Natural killer cell treated with Interleukin-12 subunit alpha and Interleukin-12 subunit beta and Interleukin-15 and Interleukin-18, amount 100 ng/mL, for 72 hours (primary cell): ENCODE measurements at regions not wholly inside any gene's neighbourhood (a gene's known extent, or its start where the extent isn't known, plus 50 kb on each side); places are given as distances from the start of the nearest gene placed in this dataset.

ENCODE experiments used
- ATAC-seq, 2 donors: fragments of 150-1000 bp; cut with Tn5 transposase in 1 of 2; sonication (Bioruptor Pico), chemical (Tn5 transposase) in 1 of 2; 2 replicates each; pipeline ENCODE4 v1.10.0; 2021
- DNase-seq: peaks from one replicate; pipeline ENCODE4 v3.0.0; 2022; ENCODE audit warnings: low spot score
- H3K27ac Mint-ChIP-seq, 2 donors: 1 replicate in 1 of 2; 2 replicates in 1 of 2; pipeline ENCODE4 v1.8.0; 2022; ENCODE audit warnings: mixed read lengths in 2 of 2, mild to moderate bottlenecking in 1 of 2, moderate library complexity in 1 of 2
- H3K27me3 Mint-ChIP-seq, 2 donors: 1 replicate in 1 of 2; 2 replicates in 1 of 2; pipeline ENCODE4 v1.8.0; 2022; ENCODE audit warnings: mixed read lengths in 2 of 2
- H3K36me3 Mint-ChIP-seq: one replicate; pipeline ENCODE4 v1.8.0; 2022; ENCODE audit warnings: mixed read lengths
- H3K4me1 Mint-ChIP-seq, 2 donors: 1 replicate in 1 of 2; 2 replicates in 1 of 2; pipeline ENCODE4 v1.8.0; 2022; ENCODE audit warnings: low read depth in 2 of 2, mixed read lengths in 2 of 2, mild to moderate bottlenecking in 1 of 2
- H3K4me3 Mint-ChIP-seq: one replicate; pipeline ENCODE4 v1.8.0; 2022; ENCODE audit warnings: mixed read lengths
- H3K9me3 Mint-ChIP-seq: 2 replicates; pipeline ENCODE4 v1.8.0; 2022; ENCODE audit warnings: mixed read lengths

DNA sequence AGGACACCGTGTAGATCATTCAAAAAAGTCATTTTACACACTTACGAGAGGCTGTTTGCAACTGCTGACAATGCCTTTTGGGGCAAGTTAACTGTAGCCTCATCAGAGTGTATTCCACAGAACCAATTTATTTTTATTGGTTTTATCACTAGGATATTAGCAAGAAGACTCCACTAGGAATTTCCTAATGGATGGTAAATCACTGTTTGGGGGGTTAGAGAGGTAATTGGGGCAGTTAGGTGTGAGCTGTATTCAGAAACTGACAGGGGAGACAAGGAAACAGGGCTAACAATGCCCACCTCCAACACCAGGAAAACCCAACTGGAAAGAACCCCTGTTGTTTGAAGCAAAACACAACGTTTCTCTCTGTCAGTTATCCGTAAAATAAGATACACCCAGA, 383.0 kb upstream of the SHH start:
- Mint-ChIP-seq H3K4me3 (no peak overlapping the region), H3K4me1 (no peaks in the 10 kb centered on the region), H3K36me3 (no peaks in the 10 kb centered on the region), H3K27ac (no peak overlapping the region), H3K9me3 (no peaks in the 10 kb centered on the region), H3K27me3 (peaks cover 5 to 6% of the 10 kb centered on the region in 2 donors)
- ATAC-seq = no peak
- no peak for DNase-seq

DNA sequence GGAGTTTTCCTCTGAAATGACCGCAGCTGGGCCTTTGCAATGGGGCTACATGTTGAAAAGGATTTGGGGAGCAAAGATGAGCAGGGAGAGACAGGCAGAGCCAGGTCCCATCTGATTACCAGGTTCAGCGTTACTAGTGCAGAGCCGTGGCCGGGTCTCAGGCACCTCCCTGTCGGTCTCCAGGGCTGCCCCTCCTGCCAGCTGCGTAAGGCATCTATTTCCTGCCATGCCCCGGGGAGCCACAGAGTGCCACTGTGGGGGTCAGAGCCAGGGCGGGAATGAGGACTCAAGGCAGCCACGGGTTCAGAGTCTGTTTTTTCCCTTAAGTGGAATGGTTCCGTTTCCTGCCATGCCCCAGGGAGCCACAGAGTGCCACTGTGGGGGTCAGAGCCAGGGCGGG, 382.6 kb upstream of the SHH start:
- Mint-ChIP-seq H3K4me3 (no peak overlapping the region), H3K27me3 (peaks cover 5 to 6% of the 10 kb centered on the region in 2 donors), H3K4me1 (no peaks in the 10 kb centered on the region), H3K36me3 (no peaks in the 10 kb centered on the region), H3K9me3 (no peaks in the 10 kb centered on the region), H3K27ac (no peak overlapping the region)
- DNase-seq (no peak), ATAC-seq (no peak)

DNA sequence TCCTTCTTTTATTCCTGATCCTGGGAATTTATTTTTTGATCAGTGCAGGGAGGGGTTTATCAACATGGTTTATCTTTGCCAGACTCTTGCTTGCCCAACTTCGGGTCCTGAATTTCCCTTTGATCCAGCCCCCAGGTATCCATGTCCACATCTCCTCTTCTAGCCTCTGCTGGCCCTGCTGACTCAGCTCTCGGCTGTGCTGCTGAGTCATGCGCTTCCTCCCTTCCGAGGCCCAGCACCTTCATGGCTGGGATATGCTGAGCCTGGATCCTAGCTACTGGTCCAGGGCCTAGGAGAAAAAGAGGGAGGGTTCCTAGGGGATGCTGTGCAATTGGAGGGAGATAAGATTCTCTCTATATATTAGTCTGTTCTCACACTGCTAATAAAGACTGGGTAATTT, 380.7 kb upstream of the SHH start:
- Mint-ChIP-seq H3K27me3 (peaks cover 0 to 6% of the 10 kb centered on the region in 2 donors), H3K27ac (no peak overlapping the region), H3K36me3 (no peaks in the 10 kb centered on the region), H3K4me1 (no peaks in the 10 kb centered on the region), H3K4me3 (no peak overlapping the region), H3K9me3 (no peaks in the 10 kb centered on the region)
- ATAC-seq = no peak
- DNase-seq = no peak

DNA sequence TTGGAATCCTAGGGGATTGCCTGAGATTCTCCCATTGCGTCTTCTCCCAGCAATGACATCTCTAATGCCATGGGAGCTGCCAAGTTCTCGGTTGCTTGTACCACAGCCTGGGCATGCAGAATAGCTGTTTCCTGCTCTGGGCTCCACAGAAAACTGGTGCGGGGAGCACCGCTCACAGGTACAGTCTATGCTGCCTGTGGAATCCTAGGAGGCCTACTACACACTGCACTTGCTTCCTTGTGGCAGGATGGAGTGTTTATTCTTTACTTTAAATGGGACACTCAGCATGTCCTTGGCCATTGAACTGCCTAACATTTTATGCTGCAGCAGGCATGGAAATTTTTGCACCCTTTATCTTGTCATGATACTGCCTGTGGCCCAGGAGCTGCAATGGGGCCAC, 378.8 kb upstream of the SHH start:
- H3K27me3 Mint-ChIP-seq = no peaks in the 10 kb centered on the region
- no peak overlapping the region for H3K4me3 Mint-ChIP-seq
- H3K9me3 Mint-ChIP-seq = no peaks in the 10 kb centered on the region
- H3K4me1 Mint-ChIP-seq = no peaks in the 10 kb centered on the region
- DNase-seq = no peak
- no peak overlapping the region for H3K27ac Mint-ChIP-seq
- H3K36me3 Mint-ChIP-seq = no peaks in the 10 kb centered on the region
- peak in 1 of 2 donors; percentile 14 for ATAC-seq

DNA sequence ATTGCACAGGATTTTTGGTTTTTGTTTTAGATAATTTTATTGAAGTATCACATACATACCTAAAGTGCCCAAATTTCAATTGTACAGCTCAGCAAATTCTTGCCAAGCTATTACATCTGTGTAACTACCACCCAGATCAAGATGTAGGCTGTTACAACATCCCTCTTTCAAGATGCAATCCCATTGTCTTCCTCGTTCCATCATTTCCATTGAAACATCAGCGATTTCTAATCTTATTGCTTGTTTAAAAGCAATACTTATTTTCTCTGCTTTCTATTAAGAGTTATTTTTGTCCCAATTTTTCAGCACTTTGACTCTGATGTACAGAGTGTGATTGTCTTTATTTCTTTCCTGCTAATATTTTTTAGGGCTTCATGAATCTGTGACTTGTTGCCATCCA, 372.8 kb upstream of the SHH start:
- H3K27me3 Mint-ChIP-seq = peaks cover 5 to 19% of the 10 kb centered on the region in 2 donors
- H3K36me3 Mint-ChIP-seq = no peaks in the 10 kb centered on the region
- ATAC-seq = no peak
- H3K4me1 Mint-ChIP-seq = no peaks in the 10 kb centered on the region
- H3K9me3 Mint-ChIP-seq = peaks cover 5% of the 10 kb centered on the region
- no peak overlapping the region for H3K27ac Mint-ChIP-seq
- no peak overlapping the region for H3K4me3 Mint-ChIP-seq
- DNase-seq = no peak

DNA sequence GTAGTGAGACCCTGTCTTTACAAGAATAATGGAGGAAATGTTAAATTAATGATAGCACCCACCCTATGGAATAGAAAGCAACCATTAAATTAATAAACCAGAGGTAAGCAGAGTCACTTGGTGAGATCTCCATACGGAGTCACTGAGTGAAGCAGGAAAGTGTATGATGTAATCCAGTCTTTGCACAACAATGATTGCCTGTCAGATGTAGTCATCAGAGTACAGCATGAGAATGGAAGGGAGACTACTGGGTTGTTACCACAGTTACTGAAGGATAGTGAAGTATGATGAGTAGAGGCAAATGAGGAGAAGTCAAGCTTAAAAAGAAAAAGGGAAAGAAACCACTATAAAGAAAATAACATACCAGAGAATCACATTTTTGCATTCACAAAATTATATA, 371.9 kb upstream of the SHH start:
- peaks cover 5 to 19% of the 10 kb centered on the region in 2 donors for H3K27me3 Mint-ChIP-seq
- ATAC-seq (no peak), DNase-seq (no peak)
- peaks cover 5% of the 10 kb centered on the region for H3K9me3 Mint-ChIP-seq
- no peaks in the 10 kb centered on the region for H3K4me1 Mint-ChIP-seq
- H3K36me3 Mint-ChIP-seq = no peaks in the 10 kb centered on the region
- no peak overlapping the region for H3K4me3 Mint-ChIP-seq
- H3K27ac Mint-ChIP-seq = no peak overlapping the region

DNA sequence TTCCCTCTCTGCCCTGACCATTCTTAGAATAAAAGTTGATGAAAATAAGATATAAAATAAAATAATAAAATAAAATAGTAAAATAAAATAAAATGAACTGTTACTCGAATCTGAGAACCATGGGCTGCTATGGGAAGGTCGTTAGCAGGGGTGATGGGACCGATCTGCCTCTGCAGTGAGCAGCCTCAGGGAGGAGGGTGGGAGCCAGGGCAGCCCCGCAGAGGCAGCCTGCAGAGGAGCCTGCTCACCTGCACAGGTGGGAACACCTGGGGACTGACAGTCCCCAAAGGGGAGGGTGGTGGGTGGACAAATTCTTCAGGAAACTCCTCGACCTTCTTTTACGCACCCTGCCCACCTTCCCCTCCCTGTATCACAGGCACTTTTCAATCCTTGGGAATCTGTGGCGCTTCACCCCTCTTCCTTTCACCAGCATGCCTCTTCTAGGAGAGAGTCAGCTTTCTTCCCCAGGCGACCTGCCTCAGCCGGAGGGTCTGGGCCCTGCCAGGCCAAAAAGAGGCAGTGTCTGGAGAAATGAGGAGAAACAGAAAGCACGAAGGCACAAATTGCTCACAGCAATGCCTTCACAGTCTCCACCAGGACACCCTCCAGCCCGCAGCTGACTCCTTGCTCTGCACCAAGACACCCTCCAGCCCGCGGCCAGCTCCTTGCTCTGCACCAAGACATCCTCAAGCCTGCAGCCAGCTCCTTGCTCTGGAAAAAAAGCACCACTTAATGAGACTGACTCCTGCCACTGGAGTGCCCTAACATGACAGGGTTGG, 368.4 kb upstream of the SHH start:
- Mint-ChIP-seq H3K4me3 (no peak overlapping the region), H3K27me3 (peaks cover 6 to 15% of the 10 kb centered on the region in 2 donors), H3K27ac (no peak overlapping the region), H3K9me3 (peaks cover 4% of the 10 kb centered on the region), H3K36me3 (no peaks in the 10 kb centered on the region), H3K4me1 (no peaks in the 10 kb centered on the region)
- ATAC-seq (peak in 1 of 2 donors; percentile 15), DNase-seq (no peak)

DNA sequence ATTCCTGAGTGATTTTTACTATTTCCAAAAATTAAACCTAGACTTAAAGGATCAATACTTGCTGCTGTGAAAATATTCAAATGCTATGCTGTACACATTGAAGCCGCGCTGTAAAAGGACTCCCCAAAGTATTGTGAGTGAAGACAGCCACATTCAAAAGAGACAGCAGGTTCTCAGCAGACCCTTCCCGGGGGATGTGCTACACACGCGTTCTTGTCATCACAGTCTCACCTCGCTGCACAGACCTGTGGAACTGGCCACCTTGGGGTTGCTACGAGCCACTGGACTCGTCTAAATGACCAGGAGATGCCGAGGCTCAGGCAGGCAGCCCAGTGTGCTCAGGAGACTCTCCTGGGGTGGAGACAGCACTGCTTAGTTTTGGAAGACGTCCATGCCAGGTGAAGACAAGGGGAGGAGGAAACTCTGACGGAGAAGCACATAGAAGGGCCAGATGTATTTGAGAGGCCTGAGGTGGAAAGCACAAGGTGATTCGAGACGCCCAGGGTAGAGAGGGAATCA, 367.7 kb upstream of the SHH start:
- H3K27me3 Mint-ChIP-seq = peaks cover 2 to 8% of the 10 kb centered on the region in 2 donors
- H3K4me1 Mint-ChIP-seq = no peaks in the 10 kb centered on the region
- DNase-seq (no peak), ATAC-seq (no peak)
- no peaks in the 10 kb centered on the region for H3K36me3 Mint-ChIP-seq
- no peak overlapping the region for H3K27ac Mint-ChIP-seq
- H3K9me3 Mint-ChIP-seq = no peaks in the 10 kb centered on the region
- H3K4me3 Mint-ChIP-seq = no peak overlapping the region

DNA sequence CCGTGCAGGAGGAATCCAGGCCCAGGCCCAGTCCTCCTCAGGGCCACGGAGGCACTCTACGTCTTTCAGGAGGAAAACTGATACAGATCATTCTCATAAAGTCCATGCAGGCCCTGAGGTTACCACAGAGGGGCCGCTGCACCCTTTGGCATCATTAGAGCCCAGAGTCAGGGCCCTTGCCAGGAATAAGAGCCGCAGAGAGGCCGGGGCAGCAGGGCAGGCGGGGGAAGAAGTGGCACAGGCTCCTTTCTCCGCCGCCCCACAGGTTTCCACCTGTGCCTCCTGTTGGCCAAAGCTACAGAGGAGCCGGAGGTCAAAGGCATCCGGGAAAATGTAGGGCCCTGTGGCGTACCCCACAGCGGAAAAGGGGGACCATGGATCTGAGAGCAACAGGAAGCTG, 366.6 kb upstream of the SHH start:
- Mint-ChIP-seq H3K4me3 (no peak overlapping the region), H3K9me3 (no peaks in the 10 kb centered on the region), H3K4me1 (no peaks in the 10 kb centered on the region), H3K27ac (no peak overlapping the region), H3K36me3 (no peaks in the 10 kb centered on the region), H3K27me3 (peaks cover 2% of the 10 kb centered on the region in 2 donors)
- ATAC-seq (no peak), DNase-seq (no peak)

DNA sequence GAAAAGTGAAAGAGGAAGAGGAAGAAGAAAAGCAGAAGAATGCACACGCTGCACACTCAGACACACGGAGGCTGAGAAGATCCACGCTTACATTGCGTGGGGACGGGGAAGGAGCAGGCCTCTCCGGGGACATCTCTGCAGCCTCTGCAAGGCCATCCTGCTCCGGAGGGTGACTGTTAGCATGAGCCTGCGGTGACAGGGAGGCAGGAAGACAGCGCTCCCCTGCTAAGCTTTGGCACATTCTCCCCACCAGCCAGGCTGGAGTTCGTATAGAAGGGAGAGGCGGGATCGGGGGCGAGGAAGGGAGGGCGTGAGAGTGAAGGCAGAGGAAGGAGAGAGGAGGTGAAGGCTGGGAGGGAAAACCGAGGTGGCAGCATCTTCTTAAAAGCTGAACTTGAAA, 366.0 kb upstream of the SHH start:
- Mint-ChIP-seq H3K4me1 (no peaks in the 10 kb centered on the region), H3K36me3 (no peaks in the 10 kb centered on the region), H3K9me3 (no peaks in the 10 kb centered on the region), H3K27me3 (peaks cover 2 to 8% of the 10 kb centered on the region in 2 donors), H3K4me3 (no peak overlapping the region), H3K27ac (no peak overlapping the region)
- DNase-seq (no peak), ATAC-seq (no peak)

DNA sequence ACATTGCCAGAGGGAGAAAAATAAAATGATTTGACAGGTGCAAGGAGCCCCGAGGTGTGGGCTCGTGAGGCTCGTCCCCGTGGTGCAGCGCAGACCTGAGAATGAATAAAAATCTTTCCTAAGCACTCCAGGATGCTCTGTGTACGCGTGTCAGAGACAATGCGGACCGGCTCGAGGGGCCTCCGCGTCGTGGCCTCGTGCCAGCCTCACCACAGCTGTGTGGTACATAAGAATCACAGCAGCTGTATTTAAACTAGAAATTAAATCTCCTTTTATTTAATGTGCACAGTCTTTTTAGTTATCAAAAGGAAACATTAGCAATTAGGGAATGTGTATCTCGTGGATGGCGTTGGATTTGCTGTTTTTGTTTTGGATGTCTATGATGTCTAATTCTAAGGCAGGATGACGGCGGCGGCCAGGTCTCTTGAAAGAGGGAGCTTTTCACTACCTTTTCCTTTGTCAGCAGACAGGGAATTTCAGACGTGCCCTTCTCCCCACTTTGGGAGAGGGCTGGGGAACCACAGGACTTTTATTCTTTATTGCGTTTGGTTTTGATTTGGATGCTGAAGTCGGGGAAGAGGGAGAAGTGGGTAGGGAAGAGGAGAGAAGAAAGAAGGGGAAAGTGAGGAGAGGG, 365.3 kb upstream of the SHH start:
- ATAC-seq = no peak
- no peaks in the 10 kb centered on the region for H3K36me3 Mint-ChIP-seq
- no peak for DNase-seq
- peaks cover 2 to 12% of the 10 kb centered on the region in 2 donors for H3K27me3 Mint-ChIP-seq
- H3K4me1 Mint-ChIP-seq = no peaks in the 10 kb centered on the region
- no peaks in the 10 kb centered on the region for H3K9me3 Mint-ChIP-seq
- H3K4me3 Mint-ChIP-seq = no peak overlapping the region
- no peak overlapping the region for H3K27ac Mint-ChIP-seq

DNA sequence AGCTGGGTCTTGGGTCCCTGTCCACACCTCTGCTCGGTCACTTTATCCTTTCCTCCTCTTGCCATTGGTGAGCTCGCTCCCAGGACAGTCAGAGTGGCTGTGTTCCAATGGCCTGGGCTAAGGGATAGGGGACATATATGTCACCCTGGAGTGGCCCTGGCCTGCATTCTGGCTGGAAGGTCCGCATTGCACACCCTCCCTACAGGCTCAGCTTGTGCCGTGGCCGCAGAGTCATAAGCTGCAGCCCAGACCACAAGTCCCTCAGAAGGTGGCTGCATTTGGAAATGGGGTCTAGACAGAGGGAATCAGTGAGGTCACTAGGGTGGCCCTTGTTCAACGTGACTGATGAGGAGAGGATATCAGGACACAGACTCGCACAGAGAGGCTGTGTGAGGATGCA, 363.8 kb upstream of the SHH start:
- DNase-seq (no peak), ATAC-seq (no peak)
- Mint-ChIP-seq H3K9me3 (no peaks in the 10 kb centered on the region), H3K4me3 (no peak overlapping the region), H3K27me3 (peaks cover 2 to 12% of the 10 kb centered on the region in 2 donors), H3K36me3 (no peaks in the 10 kb centered on the region), H3K4me1 (no peaks in the 10 kb centered on the region), H3K27ac (no peak overlapping the region)

DNA sequence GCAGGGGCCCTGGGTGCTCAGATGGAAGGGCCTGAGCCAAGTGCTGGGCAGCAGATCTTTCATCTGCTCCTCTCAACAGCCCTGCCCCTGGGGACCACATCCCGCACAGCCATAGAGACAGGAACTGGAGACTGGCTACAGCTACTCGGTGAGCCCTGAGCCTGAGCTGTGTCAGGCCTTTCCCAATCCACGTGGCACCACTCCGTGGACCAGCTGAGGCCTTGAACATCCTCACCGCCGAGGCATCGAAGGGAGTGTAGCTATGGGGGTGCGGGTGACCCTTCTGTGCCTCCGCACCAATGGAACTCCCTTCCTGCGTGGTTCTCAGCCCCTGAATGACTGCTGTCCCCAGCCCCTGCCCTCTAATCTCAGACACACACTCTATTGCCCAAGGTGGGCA, 362.7 kb upstream of the SHH start:
- H3K9me3 Mint-ChIP-seq = no peaks in the 10 kb centered on the region
- H3K4me3 Mint-ChIP-seq = no peak overlapping the region
- peaks cover 2 to 12% of the 10 kb centered on the region in 2 donors for H3K27me3 Mint-ChIP-seq
- no peak for DNase-seq
- no peaks in the 10 kb centered on the region for H3K4me1 Mint-ChIP-seq
- no peaks in the 10 kb centered on the region for H3K36me3 Mint-ChIP-seq
- H3K27ac Mint-ChIP-seq = no peak overlapping the region
- ATAC-seq = no peak

DNA sequence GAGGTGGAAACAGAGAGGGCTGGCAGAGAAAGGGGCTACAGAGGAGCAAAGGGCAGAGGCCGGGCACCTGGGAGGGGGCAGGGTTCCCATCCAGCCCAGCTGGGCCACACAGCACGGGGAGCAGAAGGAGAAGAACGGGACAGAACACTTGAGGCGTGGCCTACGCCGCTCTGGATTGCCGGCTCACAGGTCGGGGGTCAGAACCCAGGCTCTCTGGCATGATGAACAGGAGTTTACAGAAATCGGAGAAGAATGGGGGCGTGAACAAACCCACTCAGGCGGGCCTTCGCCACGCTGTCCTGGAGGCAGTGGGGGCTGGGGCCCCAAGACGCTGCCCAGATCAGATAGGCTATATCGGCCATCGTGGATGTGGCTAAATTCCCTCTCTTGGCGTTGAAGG, 362.2 kb upstream of the SHH start:
- Mint-ChIP-seq H3K4me3 (no peak overlapping the region), H3K27ac (no peak overlapping the region), H3K4me1 (no peaks in the 10 kb centered on the region), H3K9me3 (no peaks in the 10 kb centered on the region), H3K36me3 (no peaks in the 10 kb centered on the region), H3K27me3 (peaks cover 2 to 12% of the 10 kb centered on the region in 2 donors)
- no peak for ATAC-seq
- DNase-seq = no peak
